ENCODE measurements at regions not wholly inside any gene's neighbourhood (a gene's known extent, or its start where the extent isn't known, plus 50 kb on each side); places are given as distances from the start of the nearest gene placed in this dataset.
"Not testable (repeated sequence)": the region's sequence is repeated elsewhere in the genome, so short reads cannot be mapped to it uniquely, and the experiment has no call there.

DNA sequence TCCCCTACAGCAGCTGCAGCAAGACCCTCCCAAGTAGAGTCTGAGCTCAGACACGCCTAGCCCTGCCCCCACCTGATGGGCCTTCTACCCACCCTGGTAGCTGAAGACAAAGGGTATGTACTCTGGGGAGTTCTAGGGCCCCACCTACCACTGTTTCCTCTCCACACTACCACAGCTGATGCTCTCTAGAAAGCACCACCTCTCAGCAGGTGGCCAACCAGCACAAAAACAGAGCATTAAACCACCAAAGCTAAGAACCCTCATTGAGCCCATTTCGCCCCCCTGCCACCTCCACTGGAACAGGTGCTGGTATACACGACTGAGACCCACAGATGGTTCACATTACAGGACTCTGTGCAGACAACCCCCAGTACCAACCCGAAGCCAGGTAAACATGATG is 258.9 kb downstream of the SETD4 start:
- DNase-seq (ENCODE audit: low read depth): no peak

GRCh38 chr21:35800796-35801385 is 259.4 kb downstream of the SETD4 start:
- DNase-seq (ENCODE audit: low read depth): not testable (repeated sequence)

- DNase-seq (ENCODE audit: low read depth): no peak
These were observed 263.5 kb downstream of the SETD4 start for GRCh38 chr21:35796844-35797243.

- not testable (repeated sequence) for DNase-seq (ENCODE audit: low read depth)
These were observed 265.8 kb downstream of the SETD4 start for GRCh38 chr21:35794527-35794926.

GRCh38 chr21:35792569-35793305 is 267.6 kb downstream of the SETD4 start:
- DNase-seq (ENCODE audit: low read depth): no peak

DNA sequence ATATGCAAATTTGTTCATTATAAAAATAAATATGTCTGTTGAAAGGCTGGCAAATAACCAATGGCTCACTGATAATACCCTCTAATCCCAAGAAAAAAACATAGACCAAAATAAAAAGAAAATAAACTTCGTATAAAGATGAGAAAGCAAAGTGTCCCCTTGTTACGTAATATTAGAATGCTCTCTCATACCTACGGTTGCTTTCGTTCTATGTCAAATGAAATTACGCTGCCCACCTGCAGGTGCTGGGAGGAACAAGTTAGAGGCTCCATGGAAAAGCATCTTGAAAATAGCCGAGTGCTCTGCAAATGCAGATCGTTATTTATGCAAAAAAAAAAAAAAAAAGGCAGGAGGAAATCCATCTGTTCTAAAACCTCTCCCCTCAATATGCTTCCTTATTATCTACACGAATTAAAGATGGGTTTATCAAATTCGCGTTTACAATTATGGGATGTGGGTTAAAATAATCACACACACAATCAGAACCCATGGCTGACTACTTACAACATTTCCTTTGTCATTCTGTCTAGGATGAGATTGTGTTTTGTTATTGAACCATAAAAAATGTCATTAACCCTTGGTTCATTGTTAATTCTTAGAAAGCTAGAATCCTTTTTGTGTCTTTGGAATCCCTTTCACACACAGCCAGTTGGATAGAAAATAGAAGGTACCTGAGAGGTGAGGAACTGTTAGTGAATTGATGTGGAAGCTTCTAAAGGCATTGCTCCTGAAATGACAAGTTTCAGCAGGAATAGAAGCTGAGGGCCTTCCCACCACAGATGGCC is 268.6 kb downstream of the SETD4 start:
- DNase-seq (ENCODE audit: low read depth): no peak

DNA sequence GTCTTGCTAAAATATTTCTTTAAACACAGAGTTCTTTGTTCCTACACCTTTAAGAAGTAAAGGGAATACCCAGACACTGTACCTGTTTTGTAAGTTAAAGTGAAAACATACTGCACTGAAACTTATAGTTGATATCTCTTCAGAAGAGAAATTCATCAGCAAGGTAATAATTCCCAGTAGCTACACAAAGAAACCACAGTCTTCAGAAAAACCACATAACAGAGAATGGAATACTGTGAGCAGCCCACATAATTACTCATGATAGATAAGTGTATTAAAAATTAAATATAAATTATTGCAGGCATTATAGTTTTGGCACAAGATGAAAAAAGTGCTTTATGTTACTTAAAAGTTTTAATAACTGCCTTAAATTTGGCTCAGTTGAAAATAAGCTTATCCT is 276.6 kb downstream of the SETD4 start:
- DNase-seq (ENCODE audit: low read depth): no peak

- DNase-seq (ENCODE audit: low read depth): no peak
These were observed 277.7 kb downstream of the SETD4 start for GRCh38 chr21:35782667-35783066.

DNA sequence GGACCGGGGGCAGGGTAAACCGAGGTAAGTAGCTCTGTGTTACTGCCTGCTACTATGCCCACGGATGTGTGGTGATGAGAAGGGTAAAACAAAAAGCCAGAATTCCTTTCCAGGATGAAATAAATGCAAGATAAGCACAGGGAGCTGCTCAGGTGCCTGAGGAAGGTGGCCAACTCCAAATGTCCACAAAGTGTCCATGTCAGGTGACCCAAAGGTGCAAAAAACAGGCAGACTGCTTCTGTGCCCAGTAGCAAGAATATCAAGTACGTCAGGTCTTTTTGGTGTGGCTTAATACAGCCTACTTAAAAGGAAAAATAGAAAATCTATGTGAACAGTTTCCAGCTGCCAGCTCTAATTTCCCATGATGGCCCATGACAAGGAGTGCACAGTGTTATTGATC is 279.3 kb downstream of the SETD4 start:
- DNase-seq (ENCODE audit: low read depth): no peak

GRCh38 chr21:35779690-35780570 is 280.4 kb downstream of the SETD4 start:
- DNase-seq (ENCODE audit: low read depth): peak; percentile 76

GRCh38 chr21:35779167-35779566 is 281.2 kb downstream of the SETD4 start:
- no peak for DNase-seq (ENCODE audit: low read depth)

- no peak for DNase-seq (ENCODE audit: low read depth)
These were observed 283.2 kb downstream of the SETD4 start for GRCh38 chr21:35777081-35777480.

DNA sequence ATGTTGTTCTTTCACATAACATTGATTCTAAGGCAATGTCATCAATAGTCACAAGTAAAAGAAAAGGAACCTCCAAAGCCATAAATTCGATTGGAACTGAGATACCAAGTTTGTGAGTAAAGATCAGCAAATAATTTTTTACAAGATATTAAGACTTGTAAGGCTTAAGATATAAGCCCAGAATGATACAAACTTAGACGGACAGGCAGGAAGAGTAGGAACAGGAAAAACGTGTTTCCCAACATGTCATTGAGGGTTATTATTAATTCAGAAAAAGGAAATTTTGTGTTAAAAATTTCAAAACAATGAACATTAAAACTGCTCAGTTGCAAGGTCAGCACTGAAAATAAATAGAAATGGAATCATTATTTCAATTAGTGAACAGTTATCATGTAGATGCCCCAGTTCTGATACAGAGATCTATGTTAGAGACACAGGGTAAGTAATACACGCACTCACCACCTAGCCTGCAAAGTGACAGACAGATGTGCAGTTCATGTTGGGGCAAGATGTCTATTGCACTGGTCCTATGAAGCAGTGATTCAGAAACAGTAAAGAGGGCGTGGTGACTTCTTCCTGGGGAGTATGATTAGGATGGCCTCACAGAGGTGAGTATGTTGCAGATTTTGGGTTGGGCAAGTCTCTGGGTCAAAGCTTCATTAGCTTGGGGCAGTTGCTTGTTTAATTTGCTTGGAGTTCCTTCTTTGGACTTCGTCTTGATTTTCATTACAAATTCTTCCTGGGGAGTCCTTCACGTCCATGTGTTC is 284.4 kb downstream of the SETD4 start:
- no peak for DNase-seq (ENCODE audit: low read depth)

GRCh38 chr21:35770101-35770945 is 290.0 kb downstream of the SETD4 start:
- DNase-seq (ENCODE audit: low read depth): no peak

GRCh38 chr21:35768187-35768586 is 292.1 kb downstream of the SETD4 start:
- DNase-seq (ENCODE audit: low read depth): no peak

GRCh38 chr21:35764586-35764985 is 295.7 kb downstream of the SETD4 start:
- DNase-seq (ENCODE audit: low read depth): no peak

GRCh38 chr21:35764077-35764476 is 296.2 kb downstream of the SETD4 start:
- DNase-seq (ENCODE audit: low read depth): no peak

- DNase-seq (ENCODE audit: low read depth): no peak
These were observed 305.7 kb downstream of the SETD4 start for GRCh38 chr21:35754583-35754982.

DNA sequence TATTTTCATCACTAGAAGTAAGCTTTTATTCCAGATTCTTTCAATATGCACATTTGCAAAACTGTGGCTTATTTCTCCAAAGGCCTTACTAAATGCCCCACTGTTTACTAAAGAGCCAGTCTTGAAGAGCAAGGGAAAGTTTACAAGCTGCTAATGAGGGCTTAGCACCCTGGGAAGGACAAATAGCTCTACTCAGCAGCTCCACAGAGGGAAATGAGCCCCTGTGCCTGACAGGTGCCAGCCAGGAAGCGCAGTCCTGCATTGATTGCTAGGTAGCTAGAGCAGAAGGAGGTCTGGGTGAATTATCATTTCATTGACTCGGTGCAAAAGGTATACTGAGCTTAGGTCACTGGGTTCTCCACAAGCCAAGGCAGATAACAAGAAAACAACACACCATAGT is 307.0 kb downstream of the SETD4 start:
- no peak for DNase-seq (ENCODE audit: low read depth)

DNA sequence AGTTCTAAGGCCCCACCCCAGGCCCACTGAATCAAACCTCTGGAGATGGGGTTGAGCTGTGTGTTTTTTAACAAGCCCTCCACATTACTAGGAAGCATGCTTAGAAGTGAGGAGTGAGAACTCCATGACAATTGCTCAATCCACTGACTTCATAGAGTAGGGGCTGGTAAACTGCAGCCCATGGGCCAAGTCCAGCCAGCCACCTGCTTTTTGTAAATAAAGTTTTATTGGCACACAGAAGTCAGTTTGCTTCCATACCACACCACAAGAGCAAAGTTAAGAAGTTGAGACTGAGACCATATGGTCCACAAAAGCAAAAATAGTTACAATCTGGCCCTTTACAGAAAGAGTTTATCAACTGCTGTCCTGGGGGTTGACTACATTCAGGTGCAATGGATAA is 309.2 kb downstream of the SETD4 start:
- DNase-seq (ENCODE audit: low read depth): no peak
